OCI-LY1 (cell line): ENCODE measurements at regions not wholly inside any gene's neighbourhood (a gene's known extent, or its start where the extent isn't known, plus 50 kb on each side); places are given as distances from the start of the nearest gene placed in this dataset.

ENCODE experiments used
- EZH2 ChIP-seq: fragments of 200-600 bp; sonication (generic), shearing (Covaris generic); IDR thresholded peaks from 2 replicates; pipeline ENCODE4 v1.8.0; 2017; ENCODE audit warnings: borderline replicate concordance, mixed run types, mild to moderate bottlenecking, antibody characterized with exemption, low read length, moderate library complexity, mixed read lengths
- TF ChIP-seq, protein P1 (sequence below): fragments of 200-600 bp; sonication (generic), shearing (Covaris generic); IDR thresholded peaks from 2 replicates; pipeline ENCODE4 v1.5.1; 2017; ENCODE audit warnings: mild to moderate bottlenecking, antibody characterized with exemption, low read length, moderate library complexity, mixed read lengths

DNA sequence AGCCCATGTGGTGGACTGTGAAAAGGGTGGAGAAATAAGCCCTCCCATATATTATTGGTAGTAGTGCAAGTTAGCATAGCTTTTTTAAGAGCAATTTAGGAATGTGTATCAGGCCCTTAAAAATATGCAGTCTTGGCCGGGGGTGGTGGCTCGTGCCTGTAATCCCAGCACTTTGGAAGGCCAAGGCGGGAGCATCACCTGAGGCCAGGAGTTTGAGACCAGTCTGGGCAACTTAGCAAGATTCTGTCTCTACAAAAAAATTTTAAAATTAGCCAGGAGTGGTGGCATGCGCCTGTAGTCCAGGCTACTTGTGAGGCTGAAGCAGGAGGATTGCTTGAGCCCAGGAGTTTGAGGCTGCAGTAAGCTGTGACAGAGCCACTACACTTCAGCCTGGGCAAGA lies 64.2 kb upstream of the BCAT1 start:
- TF ChIP-seq, protein P1, sequence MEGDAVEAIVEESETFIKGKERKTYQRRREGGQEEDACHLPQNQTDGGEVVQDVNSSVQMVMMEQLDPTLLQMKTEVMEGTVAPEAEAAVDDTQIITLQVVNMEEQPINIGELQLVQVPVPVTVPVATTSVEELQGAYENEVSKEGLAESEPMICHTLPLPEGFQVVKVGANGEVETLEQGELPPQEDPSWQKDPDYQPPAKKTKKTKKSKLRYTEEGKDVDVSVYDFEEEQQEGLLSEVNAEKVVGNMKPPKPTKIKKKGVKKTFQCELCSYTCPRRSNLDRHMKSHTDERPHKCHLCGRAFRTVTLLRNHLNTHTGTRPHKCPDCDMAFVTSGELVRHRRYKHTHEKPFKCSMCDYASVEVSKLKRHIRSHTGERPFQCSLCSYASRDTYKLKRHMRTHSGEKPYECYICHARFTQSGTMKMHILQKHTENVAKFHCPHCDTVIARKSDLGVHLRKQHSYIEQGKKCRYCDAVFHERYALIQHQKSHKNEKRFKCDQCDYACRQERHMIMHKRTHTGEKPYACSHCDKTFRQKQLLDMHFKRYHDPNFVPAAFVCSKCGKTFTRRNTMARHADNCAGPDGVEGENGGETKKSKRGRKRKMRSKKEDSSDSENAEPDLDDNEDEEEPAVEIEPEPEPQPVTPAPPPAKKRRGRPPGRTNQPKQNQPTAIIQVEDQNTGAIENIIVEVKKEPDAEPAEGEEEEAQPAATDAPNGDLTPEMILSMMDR = no peak
- TF ChIP-seq EZH2 = no peak
